Neural progenitor cell (in vitro differentiated cells): ENCODE measurements at regions not wholly inside any gene's neighbourhood (a gene's known extent, or its start where the extent isn't known, plus 50 kb on each side); places are given as distances from the start of the nearest gene placed in this dataset.

Experiments used
- CTCF ChIP-seq: fragments of 200-600 bp; sonication (generic); IDR thresholded peaks from 2 replicates; pipeline ENCODE4 v1.5.1; 2017; ENCODE audit warnings: antibody characterized with exemption, mild to moderate bottlenecking
- EZH2 ChIP-seq: fragments of 200-600 bp; sonication (generic); IDR thresholded peaks from 2 replicates; pipeline ENCODE4 v1.6.1; 2017; ENCODE audit warnings: antibody characterized with exemption, mild to moderate bottlenecking, moderate library complexity

GRCh38 chr6:120871416-120872261 is 462.6 kb downstream of the TBC1D32 start:
- no peak for TF ChIP-seq CTCF
- TF ChIP-seq EZH2, result no peak
